AG09319 (cell line): ENCODE measurements at regions not wholly inside any gene's neighbourhood (a gene's known extent, or its start where the extent isn't known, plus 50 kb on each side); places are given as distances from the start of the nearest gene placed in this dataset.
"Not testable (repeated sequence)": the region's sequence is repeated elsewhere in the genome, so short reads cannot be mapped to it uniquely, and the experiment has no call there.

Source experiments
- DNase-seq: peaks from one replicate; pipeline ENCODE4 v3.0.0-alpha.2; 2010; ENCODE audit warnings: low read depth; ENCODE audit errors: extremely low read depth
- CTCF ChIP-seq: IDR thresholded peaks from 2 replicates; pipeline ENCODE4 v1.5.1; 2011; ENCODE audit warnings: low read depth, mild to moderate bottlenecking, inconsistent platforms, low read length, moderate library complexity

GRCh38 chr20:6699921-6700562 lies 67.4 kb upstream of the BMP2 start:
- DNase-seq, result no peak
- TF ChIP-seq CTCF, result no peak

- DNase-seq, result no peak
- TF ChIP-seq CTCF, result no peak
Observed at GRCh38 chr20:6698723-6699122, 68.8 kb upstream of the BMP2 start.

DNA sequence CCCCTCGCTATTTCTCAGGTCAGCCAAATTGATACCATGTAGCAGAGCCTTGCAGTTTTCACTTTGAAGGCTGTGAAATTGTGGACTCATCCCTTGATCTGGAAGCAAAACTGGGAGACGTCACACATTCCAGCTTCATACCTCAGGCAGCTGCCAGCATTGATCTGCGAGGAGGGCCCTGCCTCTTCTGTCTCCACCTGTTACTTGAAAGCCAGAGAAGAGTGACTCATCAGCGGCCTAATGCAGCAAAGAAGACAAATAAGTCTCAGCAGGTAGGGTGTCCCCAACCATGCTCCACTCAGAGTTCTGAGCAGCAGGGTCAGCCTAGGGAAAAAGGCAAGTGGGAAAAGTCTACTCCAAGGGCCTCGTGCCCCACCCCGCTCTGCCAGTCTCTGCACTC lies 69.4 kb upstream of the BMP2 start:
- no peak for DNase-seq
- TF ChIP-seq CTCF, result no peak

DNA sequence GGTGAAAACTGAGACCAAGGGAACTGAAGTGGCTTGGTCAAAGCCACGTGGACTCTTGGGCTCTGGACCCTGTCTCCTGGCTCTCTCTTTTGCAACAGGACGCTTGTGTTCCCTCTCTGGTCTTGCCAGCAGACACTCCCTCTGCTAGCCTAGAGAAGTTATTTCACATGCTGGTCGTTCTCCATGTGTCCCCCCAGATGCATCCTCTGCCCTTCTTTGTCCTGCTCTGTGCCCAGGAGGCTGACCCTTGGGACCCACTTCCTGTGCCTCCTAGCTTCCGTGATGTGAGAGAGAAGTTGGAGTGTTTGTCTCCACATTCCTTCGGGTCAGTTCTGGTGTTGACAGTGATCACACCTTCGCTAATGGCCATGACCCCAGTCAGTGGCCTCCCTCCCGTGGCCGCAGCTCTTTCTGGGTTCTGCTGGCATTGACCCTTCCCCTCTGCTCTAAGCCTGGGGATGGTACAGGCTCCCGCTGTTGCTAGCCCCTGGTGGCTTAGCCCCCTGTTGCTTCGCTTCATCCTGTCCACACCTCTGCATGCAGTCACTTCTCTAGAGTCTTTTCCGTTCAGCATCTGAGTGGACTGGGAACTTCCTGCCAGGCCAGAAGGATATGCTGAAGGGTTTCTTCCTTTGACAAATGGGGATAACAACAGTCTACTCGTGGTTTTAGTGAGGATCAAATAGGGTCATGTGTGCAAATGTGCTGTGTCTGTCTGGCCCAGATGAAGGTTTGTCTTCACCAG lies 70.1 kb upstream of the BMP2 start:
- TF ChIP-seq CTCF, result no peak

GRCh38 chr20:6696001-6696400 lies 71.5 kb upstream of the BMP2 start:
- no peak for TF ChIP-seq CTCF

More for the DNA sequence above, 70.1 kb upstream of the BMP2 start:
- no peak for DNase-seq

GRCh38 chr20:6693808-6694198 lies 73.7 kb upstream of the BMP2 start:
- DNase-seq, result not testable (repeated sequence)

More at GRCh38 chr20:6696001-6696400, 71.5 kb upstream of the BMP2 start:
- no peak for DNase-seq

GRCh38 chr20:6693178-6693807 lies 74.2 kb upstream of the BMP2 start:
- no peak for DNase-seq

More at GRCh38 chr20:6693178-6693807, 74.2 kb upstream of the BMP2 start:
- TF ChIP-seq CTCF, result no peak
